ENCODE measurements at regions not wholly inside any gene's neighbourhood (a gene's known extent, or its start where the extent isn't known, plus 50 kb on each side); places are given as distances from the start of the nearest gene placed in this dataset.
"Not testable (repeated sequence)": the region's sequence is repeated elsewhere in the genome, so short reads cannot be mapped to it uniquely, and the experiment has no call there.

DNA sequence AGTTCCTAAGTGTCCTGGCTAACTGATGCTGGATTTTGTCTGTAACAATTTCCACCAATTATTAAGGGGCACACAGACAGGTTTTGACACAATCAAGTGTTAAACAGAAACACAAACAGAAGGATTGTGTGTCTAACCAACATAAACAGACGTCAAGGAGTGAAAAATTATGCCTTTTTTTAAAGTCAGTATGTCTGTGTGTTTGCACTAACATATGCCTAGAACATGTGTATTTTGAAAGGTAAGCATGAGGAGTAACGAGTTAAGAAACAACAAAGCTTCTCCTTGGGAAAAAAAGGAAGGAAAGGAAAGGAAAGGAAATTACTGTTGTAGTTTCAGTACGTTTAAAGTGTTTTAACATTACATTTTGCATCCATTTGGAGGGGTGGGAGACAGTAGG, 466.3 kb upstream of the ID4 start:
- ATAC-seq (replicated peaks in 6 of 8) = no peak
- Histone ChIP-seq H3K4me3 (no peak overlapping the region), H3K4me1 (replicated peaks in 1 of 2) (peaks cover 6 to 12% of the 10 kb centered on the region in 2 donors), H3K27ac (no peak overlapping the region)
- 10 to 88% (median 61%) methylated on average over 1 to 3 of the region's 3 CpGs for WGBS, 10 experiments
- in situ Hi-C loops (cut with MboI; ENCODE audit: low pct_unique_long_range_greater_than_20kb in 2 of 9, low sequenced_read_pairs in 9 of 9, unreplicated experiment in 9 of 9) = no loop called here

- in situ Hi-C loops (cut with MboI; ENCODE audit: low pct_unique_long_range_greater_than_20kb in 2 of 9, low sequenced_read_pairs in 9 of 9, unreplicated experiment in 9 of 9) = no loop called here
- H3K4me1 ChIP-seq (replicated peaks in 1 of 2) = peaks cover 0 to 1% of the 10 kb centered on the region in 2 donors
- no peak for ATAC-seq (replicated peaks in 6 of 8)
- H3K4me3 ChIP-seq = no peak overlapping the region
- no peak overlapping the region for H3K27ac ChIP-seq
Measured at GRCh38 chr6:19375613-19376012, 461.6 kb upstream of the ID4 start.

DNA sequence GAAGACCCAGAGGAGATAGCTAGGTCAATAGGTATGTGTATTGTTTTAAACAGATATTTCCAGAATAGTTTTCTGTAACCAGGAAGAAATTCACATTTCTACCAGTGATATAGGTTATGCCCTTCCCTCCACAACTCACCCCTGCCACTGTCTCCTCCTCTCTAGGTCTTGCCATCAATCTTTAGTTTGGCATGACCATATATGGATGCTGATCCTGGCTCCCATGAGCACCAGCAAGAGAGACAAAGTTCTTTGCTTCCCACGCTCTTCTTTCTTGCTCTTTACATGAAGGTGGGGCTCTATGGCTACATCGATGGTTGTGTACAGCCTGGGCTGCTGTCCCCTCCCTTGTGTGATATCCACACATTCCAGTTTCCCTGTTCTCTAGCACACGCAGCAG, 459.4 kb upstream of the ID4 start:
- Histone ChIP-seq H3K4me3 (no peak overlapping the region), H3K4me1 (replicated peaks in 1 of 2) (no peaks in the 10 kb centered on the region), H3K27ac (no peak overlapping the region)
- in situ Hi-C loops (cut with MboI; ENCODE audit: low pct_unique_long_range_greater_than_20kb in 2 of 9, low sequenced_read_pairs in 9 of 9, unreplicated experiment in 9 of 9) = no loop called here
- no peak for ATAC-seq (replicated peaks in 6 of 8)
- WGBS, 10 experiments = 42 to 84% (median 69%) methylated on average over 2 to 3 of the region's 3 CpGs; no CpG with 5 or more reads in 4 of the 10 experiments

DNA sequence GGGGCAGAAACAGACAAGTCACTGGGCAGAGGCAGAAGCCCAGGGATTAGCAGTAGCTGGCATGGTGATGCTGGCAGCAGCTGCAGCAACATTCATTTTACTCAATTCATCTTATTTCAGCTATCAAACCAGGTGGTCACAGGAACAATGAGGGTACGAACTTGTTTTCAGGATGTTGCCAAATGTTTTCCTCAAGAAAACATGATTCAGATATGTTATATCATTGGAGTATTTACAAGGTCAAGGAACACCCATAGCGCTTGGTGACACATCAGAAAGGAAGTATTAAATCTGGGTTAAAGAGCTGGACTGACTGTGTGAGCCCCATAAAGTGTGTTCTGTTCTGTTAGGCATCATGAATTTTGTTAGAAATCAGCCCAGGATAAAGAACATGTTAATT, 456.9 kb upstream of the ID4 start:
- Histone ChIP-seq H3K4me3 (no peak overlapping the region), H3K4me1 (replicated peaks in 1 of 2) (no peaks in the 10 kb centered on the region), H3K27ac (no peak overlapping the region)
- peak in 2 of 8 experiments; percentile 38 to 68 for ATAC-seq (replicated peaks in 6 of 8)
- in situ Hi-C loops (cut with MboI; ENCODE audit: low pct_unique_long_range_greater_than_20kb in 2 of 9, low sequenced_read_pairs in 9 of 9, unreplicated experiment in 9 of 9) = no loop called here
- WGBS, 10 experiments = 0 to 100% (median 63%) methylated on average over 1 to 2 of the region's 2 CpGs; no CpG with 5 or more reads in 2 of the 10 experiments

DNA sequence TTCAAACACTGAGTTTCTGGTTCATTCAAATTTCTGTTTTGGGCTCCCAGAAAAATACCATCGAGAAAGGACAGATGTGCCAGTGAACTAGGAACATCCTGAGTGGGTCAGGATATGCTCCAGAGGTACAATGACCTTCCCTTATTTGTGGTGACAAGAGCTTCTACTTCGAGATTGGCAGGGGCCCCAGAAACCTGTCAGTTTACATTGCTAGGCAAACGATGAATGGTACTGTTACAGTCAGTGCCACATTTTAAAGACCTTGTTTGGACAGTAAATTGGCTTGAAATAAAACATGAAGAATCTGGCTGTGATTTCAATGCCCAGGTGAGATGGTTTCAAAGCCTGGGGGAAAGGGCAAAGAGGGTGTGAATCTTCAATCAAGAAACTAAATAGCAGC, 454.5 kb upstream of the ID4 start:
- in situ Hi-C loops (cut with MboI; ENCODE audit: low pct_unique_long_range_greater_than_20kb in 2 of 9, low sequenced_read_pairs in 9 of 9, unreplicated experiment in 9 of 9) = no loop called here
- 14 to 100% (median 80%) methylated on average over 1 to 3 of the region's 3 CpGs; no CpG with 5 or more reads in 1 of the 10 experiments for WGBS, 10 experiments
- no peak overlapping the region for H3K4me3 ChIP-seq
- no peak for ATAC-seq (replicated peaks in 6 of 8)
- no peak overlapping the region for H3K27ac ChIP-seq
- H3K4me1 ChIP-seq (replicated peaks in 1 of 2) = no peaks in the 10 kb centered on the region

GRCh38 chr6:19391926-19392325, 445.2 kb upstream of the ID4 start:
- ATAC-seq (replicated peaks in 6 of 8) = no peak
- WGBS, 10 experiments = 29 to 88% (median 63%) methylated on average over 1 to 2 of the region's 2 CpGs
- H3K4me1 ChIP-seq (replicated peaks in 1 of 2) = peaks cover 3 to 4% of the 10 kb centered on the region in 2 donors
- no peak overlapping the region for H3K4me3 ChIP-seq
- in situ Hi-C loops (cut with MboI; ENCODE audit: low pct_unique_long_range_greater_than_20kb in 2 of 9, low sequenced_read_pairs in 9 of 9, unreplicated experiment in 9 of 9) = no loop called here
- no peak overlapping the region for H3K27ac ChIP-seq

DNA sequence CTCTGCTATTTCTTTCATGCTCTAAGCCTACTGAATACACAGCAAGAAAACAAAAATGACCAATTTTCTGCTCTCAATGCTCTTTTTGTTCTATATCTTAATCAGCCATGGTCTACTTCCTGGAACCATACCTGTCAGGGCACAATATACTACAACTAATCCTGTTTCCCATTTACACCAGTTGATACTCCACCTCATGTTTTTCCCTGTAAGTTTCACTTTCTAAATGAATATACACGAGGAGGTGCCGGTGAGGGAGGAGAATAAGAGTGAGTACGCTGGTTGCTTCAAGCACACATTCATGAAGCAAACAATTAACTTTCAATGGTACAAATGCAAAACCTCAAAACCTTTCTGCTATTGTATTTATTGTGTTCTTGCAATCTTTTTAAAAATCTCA, 443.1 kb upstream of the ID4 start:
- Histone ChIP-seq H3K4me3 (no peak overlapping the region), H3K4me1 (replicated peaks in 1 of 2) (peaks cover 3 to 4% of the 10 kb centered on the region in 2 donors), H3K27ac (no peak overlapping the region)
- ATAC-seq (replicated peaks in 6 of 8) = no peak
- in situ Hi-C loops (cut with MboI; ENCODE audit: low pct_unique_long_range_greater_than_20kb in 2 of 9, low sequenced_read_pairs in 9 of 9, unreplicated experiment in 9 of 9) = no loop called here
- WGBS, 10 experiments = 70 to 100% (median 88%) methylated on average over 1 to 3 of the region's 3 CpGs; no CpG with 5 or more reads in 2 of the 10 experiments

GRCh38 chr6:19394687-19395086, 442.5 kb upstream of the ID4 start:
- Histone ChIP-seq H3K27ac (no peak overlapping the region), H3K4me3 (no peak overlapping the region), H3K4me1 (replicated peaks in 1 of 2) (peaks cover 3 to 4% of the 10 kb centered on the region in 2 donors)
- ATAC-seq (replicated peaks in 6 of 8) = peak in 4 of 8 experiments; percentile 23 to 65 (median 61)
- in situ Hi-C loops (cut with MboI; ENCODE audit: low pct_unique_long_range_greater_than_20kb in 2 of 9, low sequenced_read_pairs in 9 of 9, unreplicated experiment in 9 of 9) = no loop called here
- WGBS, 10 experiments = 0 to 63% (median 42%) methylated on average over 1 to 4 of the region's 4 CpGs; no CpG with 5 or more reads in 1 of the 10 experiments

DNA sequence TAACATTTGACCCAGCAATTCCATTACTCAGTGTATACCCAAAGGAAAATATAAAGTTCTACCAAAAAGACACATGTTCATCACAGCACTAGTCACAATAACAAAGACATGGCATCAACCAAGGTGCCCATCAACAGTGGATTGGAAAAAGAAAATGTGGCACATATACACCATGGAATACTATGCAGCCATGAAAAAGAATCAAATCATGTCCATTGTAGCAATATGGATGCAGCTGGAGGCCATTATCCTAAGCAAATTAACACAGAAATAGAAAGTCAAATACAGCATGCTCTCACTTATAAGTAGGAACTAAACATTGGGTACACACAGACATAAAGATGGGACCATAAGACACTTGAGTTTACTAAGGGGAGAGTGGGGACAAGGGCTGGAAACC, 441.9 kb upstream of the ID4 start:
- in situ Hi-C loops (cut with MboI; ENCODE audit: low pct_unique_long_range_greater_than_20kb in 2 of 9, low sequenced_read_pairs in 9 of 9, unreplicated experiment in 9 of 9) = no loop called here
- peaks cover 3 to 4% of the 10 kb centered on the region in 2 donors for H3K4me1 ChIP-seq (replicated peaks in 1 of 2)
- ATAC-seq (replicated peaks in 6 of 8) = no peak
- no peak overlapping the region for H3K4me3 ChIP-seq
- H3K27ac ChIP-seq = no peak overlapping the region

DNA sequence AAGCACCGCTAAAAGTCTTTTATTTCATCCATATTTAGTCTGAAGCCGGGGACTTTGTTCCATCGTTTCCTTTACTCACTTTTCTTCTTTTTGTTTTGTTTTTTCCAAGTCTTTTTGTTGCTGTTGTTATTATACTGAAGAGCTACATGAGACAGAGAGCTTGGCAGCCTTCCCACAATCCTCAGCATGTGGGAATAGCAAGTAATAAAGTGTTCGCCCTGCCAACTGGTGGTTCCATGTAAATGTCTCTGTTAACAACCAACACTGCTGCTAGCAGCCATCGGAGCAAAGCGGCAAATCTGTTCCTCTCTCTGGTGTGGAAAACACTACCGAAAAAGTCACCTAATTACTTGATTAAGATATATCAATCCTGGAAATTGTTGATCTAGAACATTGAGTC, 437.8 kb upstream of the ID4 start:
- peak in 1 of 8 experiments; percentile 76 for ATAC-seq (replicated peaks in 6 of 8)
- 1 to 93% (median 83%) methylated on average over 3 to 7 of the region's 7 CpGs for WGBS, 10 experiments
- Histone ChIP-seq H3K4me3 (no peak overlapping the region), H3K27ac (no peak overlapping the region), H3K4me1 (replicated peaks in 1 of 2) (peaks cover 0 to 1% of the 10 kb centered on the region in 2 donors)
- in situ Hi-C loops (cut with MboI; ENCODE audit: low pct_unique_long_range_greater_than_20kb in 2 of 9, low sequenced_read_pairs in 9 of 9, unreplicated experiment in 9 of 9) = no loop called here

DNA sequence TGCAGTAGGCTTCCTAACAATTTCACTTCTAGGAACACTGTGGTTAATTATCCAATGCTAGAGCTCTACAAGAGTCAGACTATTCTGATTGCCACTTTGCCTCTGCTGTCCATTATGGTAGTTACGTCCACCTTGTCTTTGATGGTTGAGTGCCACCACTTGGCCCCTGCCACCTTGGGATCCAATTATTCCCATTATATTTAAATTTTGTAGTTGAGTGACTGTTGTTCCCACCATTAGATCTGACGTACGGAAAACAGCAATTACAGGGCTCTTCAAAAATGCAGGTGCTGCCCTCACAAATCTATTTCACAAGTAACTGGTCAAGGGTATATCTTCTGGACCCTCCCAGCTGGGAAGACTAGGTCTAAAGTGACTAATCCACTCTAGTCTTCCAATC, 432.3 kb upstream of the ID4 start:
- H3K4me3 ChIP-seq; H3K27ac ChIP-seq; in situ Hi-C loops (cut with MboI; ENCODE audit: low pct_unique_long_range_greater_than_20kb in 2 of 9, low sequenced_read_pairs in 9 of 9, unreplicated experiment in 9 of 9); ATAC-seq (replicated peaks in 6 of 8); H3K4me1 ChIP-seq (replicated peaks in 1 of 2): not testable (repeated sequence)
- WGBS, 10 experiments = 50 to 100% (median 83%) methylated on average over 1 to 3 of the region's 3 CpGs; no CpG with 5 or more reads in 3 of the 10 experiments

- H3K27ac ChIP-seq = no peak overlapping the region
- no peak overlapping the region for H3K4me3 ChIP-seq
- ATAC-seq (replicated peaks in 6 of 8) = no peak
- 6 to 100% (median 84%) methylated on average over 2 to 3 of the region's 3 CpGs for WGBS, 10 experiments
- H3K4me1 ChIP-seq (replicated peaks in 1 of 2) = no peaks in the 10 kb centered on the region
- in situ Hi-C loops (cut with MboI; ENCODE audit: low pct_unique_long_range_greater_than_20kb in 2 of 9, low sequenced_read_pairs in 9 of 9, unreplicated experiment in 9 of 9) = no loop called here
Measured at GRCh38 chr6:19408331-19408730, 428.8 kb upstream of the ID4 start.

DNA sequence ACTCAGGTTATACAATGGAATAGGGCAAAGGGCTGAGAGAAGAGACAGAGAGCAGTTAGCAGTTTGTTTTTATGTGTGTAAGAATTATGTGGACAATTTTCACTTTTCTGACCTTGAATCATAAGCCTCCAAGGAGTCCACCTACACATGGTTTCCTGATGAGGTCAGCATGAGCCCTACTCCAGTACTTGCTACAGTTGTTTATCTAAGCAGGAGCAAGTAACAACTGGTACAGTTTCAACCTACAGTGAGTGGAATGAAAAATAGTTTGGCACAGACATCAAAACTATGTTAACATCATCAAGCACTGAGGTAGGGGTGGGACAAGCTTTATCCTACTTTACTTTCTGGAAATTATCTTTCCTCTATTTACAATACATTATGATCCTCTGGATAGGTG, 426.7 kb upstream of the ID4 start:
- Histone ChIP-seq H3K27ac (no peak overlapping the region), H3K4me1 (replicated peaks in 1 of 2) (no peaks in the 10 kb centered on the region), H3K4me3 (no peak overlapping the region)
- peak in 1 of 8 experiments; percentile 16 for ATAC-seq (replicated peaks in 6 of 8)
- in situ Hi-C loops (cut with MboI; ENCODE audit: low pct_unique_long_range_greater_than_20kb in 2 of 9, low sequenced_read_pairs in 9 of 9, unreplicated experiment in 9 of 9) = no loop called here

GRCh38 chr6:19413323-19413722, 423.8 kb upstream of the ID4 start:
- no peak for ATAC-seq (replicated peaks in 6 of 8)
- 0 to 100% (median 90%) methylated on average over 1 to 3 of the region's 3 CpGs for WGBS, 10 experiments
- Histone ChIP-seq H3K27ac (no peak overlapping the region), H3K4me1 (replicated peaks in 1 of 2) (no peaks in the 10 kb centered on the region), H3K4me3 (no peak overlapping the region)
- in situ Hi-C loops (cut with MboI; ENCODE audit: low pct_unique_long_range_greater_than_20kb in 2 of 9, low sequenced_read_pairs in 9 of 9, unreplicated experiment in 9 of 9) = no loop called here

Data from motor neuron (in vitro differentiated cells).